Liver (tissue), 8 donors: ENCODE measurements at regions not wholly inside any gene's neighbourhood (a gene's known extent, or its start where the extent isn't known, plus 50 kb on each side); places are given as distances from the start of the nearest gene placed in this dataset.

Experiments used
- DNase-seq: peaks from one replicate; pipeline ENCODE4 v3.0.0-alpha.2; 2017; ENCODE audit warnings: low spot score
- H3K27ac ChIP-seq, 2 donors: one replicate each; pipeline ENCODE4 v1.7.0; 2013; ENCODE audit warnings: inconsistent platforms in 2 of 2, low read length in 2 of 2, control low read depth in 1 of 2, low read depth in 1 of 2, mild to moderate bottlenecking in 1 of 2
- H3K27me3 ChIP-seq, 4 donors: one replicate each; pipeline versions ENCODE4 v1.6.1 to v1.7.0; 2013; ENCODE audit warnings: low read length in 3 of 4, inconsistent platforms in 1 of 4, mild to moderate bottlenecking in 1 of 4, moderate library complexity in 1 of 4; ENCODE audit not compliant: control insufficient read depth in 4 of 4, insufficient read depth in 4 of 4
- H3K36me3 ChIP-seq, 4 donors: one replicate each; pipeline versions ENCODE4 v1.6.1 to v1.7.0; 2013; ENCODE audit warnings: low read length in 3 of 4, mild to moderate bottlenecking in 3 of 4, low read depth in 1 of 4, moderate library complexity in 1 of 4; ENCODE audit not compliant: control insufficient read depth in 4 of 4, insufficient read depth in 3 of 4
- H3K4me1 ChIP-seq, 4 donors: one replicate each; pipeline versions ENCODE4 v1.6.1 to v1.7.0; 2013; ENCODE audit warnings: low read length in 3 of 4, mild to moderate bottlenecking in 3 of 4, moderate library complexity in 1 of 4; ENCODE audit not compliant: control insufficient read depth in 4 of 4, insufficient read depth in 4 of 4
- H3K4me3 ChIP-seq, 3 donors: one replicate each; pipeline versions ENCODE4 v1.6.1 to v1.7.0; 2013; ENCODE audit warnings: low read length in 3 of 3, control low read depth in 1 of 3, low read depth in 1 of 3, mild to moderate bottlenecking in 1 of 3
- H3K9ac ChIP-seq, 2 donors: one replicate each; pipeline ENCODE4 v1.7.0; 2013; ENCODE audit warnings: low read length in 2 of 2, mild to moderate bottlenecking in 2 of 2, moderate library complexity in 2 of 2, control low read depth in 1 of 2, low read depth in 1 of 2
- H3K9me3 ChIP-seq, 4 donors: one replicate each; pipeline versions ENCODE4 v1.6.1 to v1.7.0; 2013; ENCODE audit warnings: low read length in 3 of 4; ENCODE audit not compliant: control insufficient read depth in 4 of 4
- EGR1 ChIP-seq, 2 donors: IDR thresholded peaks; 2 replicates each; pipeline ENCODE4 v1.6.1; 2016 to 2018; ENCODE audit warnings: antibody characterized with exemption in 2 of 2, low read depth in 2 of 2
- FOXA1 ChIP-seq: IDR thresholded peaks from 2 replicates; pipeline ENCODE4 v1.6.1; 2016; ENCODE audit warnings: antibody characterized with exemption
- FOXA2 ChIP-seq: IDR thresholded peaks from 2 replicates; pipeline ENCODE4 v1.6.1; 2016; ENCODE audit warnings: antibody characterized with exemption
- GABPA ChIP-seq, 2 donors: IDR thresholded peaks in 1 of 2; conservative IDR thresholded peaks in 1 of 2; 2 replicates each; pipeline ENCODE4 v1.6.1; 2016; ENCODE audit warnings: antibody characterized with exemption in 2 of 2, mild to moderate bottlenecking in 1 of 2, moderate library complexity in 1 of 2
- HNF4A ChIP-seq, 2 donors: conservative IDR thresholded peaks; 2 replicates each; pipeline ENCODE4 v1.6.1; 2016; ENCODE audit warnings: antibody characterized with exemption in 2 of 2, mild to moderate bottlenecking in 2 of 2
- HNF4G ChIP-seq: IDR thresholded peaks from 2 replicates; pipeline ENCODE4 v1.6.1; 2016; ENCODE audit warnings: antibody characterized with exemption
- MAX ChIP-seq: IDR thresholded peaks from 2 replicates; pipeline ENCODE4 v1.6.1; 2016; ENCODE audit warnings: antibody characterized with exemption
- NR2F2 ChIP-seq: IDR thresholded peaks from 2 replicates; pipeline ENCODE4 v1.6.1; 2016; ENCODE audit warnings: antibody characterized with exemption
- RAD21 ChIP-seq, 2 donors: IDR thresholded peaks; 2 replicates each; pipeline ENCODE4 v1.6.1; 2016; ENCODE audit warnings: antibody characterized with exemption in 2 of 2, mild to moderate bottlenecking in 2 of 2
- REST ChIP-seq: IDR thresholded peaks from 2 replicates; pipeline ENCODE4 v1.6.1; 2016; ENCODE audit warnings: antibody characterized with exemption, mild to moderate bottlenecking
- RXRA ChIP-seq, 2 donors: IDR thresholded peaks; 2 replicates each; pipeline ENCODE4 v1.6.1; 2017 to 2018; ENCODE audit warnings: antibody characterized with exemption in 2 of 2, mild to moderate bottlenecking in 1 of 2
- SP1 ChIP-seq: IDR thresholded peaks from 2 replicates; pipeline ENCODE4 v1.6.1; 2018; ENCODE audit warnings: antibody characterized with exemption, mild to moderate bottlenecking
- TAF1 ChIP-seq: conservative IDR thresholded peaks from 2 replicates; pipeline ENCODE4 v1.6.1; 2016; ENCODE audit warnings: antibody characterized with exemption, mild to moderate bottlenecking
- YY1 ChIP-seq: IDR thresholded peaks from 2 replicates; pipeline ENCODE4 v1.6.1; 2016; ENCODE audit warnings: antibody characterized with exemption, mild to moderate bottlenecking
- WGBS: extraction: QIAGEN DNeasy Blood & Tissue Kit; methylation state at CpG from one replicate; pipeline ENCODE4 v1.1.7; 2013; 5-methylcytosine and 5-hydroxymethylcytosine counted together
- TF ChIP-seq, protein P1 (sequence below): fragments of 150-350 bp; IDR thresholded peaks from 2 replicates; pipeline ENCODE4 v1.5.1; 2017; ENCODE audit warnings: improper control_type of control experiment, low read depth, low read length; ENCODE audit not compliant: missing input control
- TF ChIP-seq, protein P2 (sequence below): IDR thresholded peaks from 2 replicates; pipeline ENCODE4 v1.6.1; 2016; ENCODE audit warnings: antibody characterized with exemption
- donor health status: healthy.
- donor health status: healthy.
- donor health status: healthy.
- donor health status: healthy.
- donor health status: healthy.

GRCh38 chr1:184289825-184290550, 96.8 kb upstream of the C1orf21 start:
- DNase-seq = no peak
- TF ChIP-seq GABPA (IDR thresholded peaks at IDR 0.05 in 1 of 2, conservative IDR thresholded peaks at IDR 0.05 in 1 of 2) = no peak
- TF ChIP-seq REST = no peak
- TF ChIP-seq HNF4A (conservative IDR thresholded peaks at IDR 0.05) = no peak
- TF ChIP-seq YY1 = no peak
- TF ChIP-seq SP1 = no peak
- no peak for TF ChIP-seq HNF4G
- TF ChIP-seq, protein P1, sequence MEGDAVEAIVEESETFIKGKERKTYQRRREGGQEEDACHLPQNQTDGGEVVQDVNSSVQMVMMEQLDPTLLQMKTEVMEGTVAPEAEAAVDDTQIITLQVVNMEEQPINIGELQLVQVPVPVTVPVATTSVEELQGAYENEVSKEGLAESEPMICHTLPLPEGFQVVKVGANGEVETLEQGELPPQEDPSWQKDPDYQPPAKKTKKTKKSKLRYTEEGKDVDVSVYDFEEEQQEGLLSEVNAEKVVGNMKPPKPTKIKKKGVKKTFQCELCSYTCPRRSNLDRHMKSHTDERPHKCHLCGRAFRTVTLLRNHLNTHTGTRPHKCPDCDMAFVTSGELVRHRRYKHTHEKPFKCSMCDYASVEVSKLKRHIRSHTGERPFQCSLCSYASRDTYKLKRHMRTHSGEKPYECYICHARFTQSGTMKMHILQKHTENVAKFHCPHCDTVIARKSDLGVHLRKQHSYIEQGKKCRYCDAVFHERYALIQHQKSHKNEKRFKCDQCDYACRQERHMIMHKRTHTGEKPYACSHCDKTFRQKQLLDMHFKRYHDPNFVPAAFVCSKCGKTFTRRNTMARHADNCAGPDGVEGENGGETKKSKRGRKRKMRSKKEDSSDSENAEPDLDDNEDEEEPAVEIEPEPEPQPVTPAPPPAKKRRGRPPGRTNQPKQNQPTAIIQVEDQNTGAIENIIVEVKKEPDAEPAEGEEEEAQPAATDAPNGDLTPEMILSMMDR = no peak
- no peak for TF ChIP-seq MAX
- no peak for TF ChIP-seq FOXA2
- TF ChIP-seq NR2F2 = no peak
- 93% methylated on average over 5 of the region's 5 CpGs for WGBS

DNA sequence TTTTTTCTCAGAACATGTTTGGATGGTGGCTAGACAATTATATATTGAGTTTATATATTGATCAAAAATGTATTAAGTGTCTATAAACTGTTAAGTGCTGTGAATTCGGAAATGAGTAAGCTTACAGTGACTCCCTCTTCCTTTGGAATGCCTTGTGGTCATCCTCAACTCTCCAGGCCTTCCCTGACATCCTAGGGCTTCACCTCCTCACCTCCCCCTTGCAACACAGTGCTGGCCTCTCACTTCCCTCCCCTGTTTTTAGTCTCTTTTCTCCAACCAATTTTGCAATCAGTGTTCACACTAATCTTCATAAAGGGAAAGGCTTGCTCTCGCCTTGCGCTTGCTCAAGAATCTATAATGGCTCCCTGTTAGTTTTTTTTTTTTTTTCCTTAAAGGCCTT, 95.1 kb upstream of the C1orf21 start:
- TF ChIP-seq, protein P2, sequence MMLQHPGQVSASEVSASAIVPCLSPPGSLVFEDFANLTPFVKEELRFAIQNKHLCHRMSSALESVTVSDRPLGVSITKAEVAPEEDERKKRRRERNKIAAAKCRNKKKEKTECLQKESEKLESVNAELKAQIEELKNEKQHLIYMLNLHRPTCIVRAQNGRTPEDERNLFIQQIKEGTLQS = no peak
- TF ChIP-seq HNF4G = no peak
- TF ChIP-seq TAF1 = no peak
- no peak for TF ChIP-seq RXRA (IDR thresholded peaks at IDR 0.05)
- TF ChIP-seq HNF4A (conservative IDR thresholded peaks at IDR 0.05) = no peak
- no peak for TF ChIP-seq SP1
- no peak for TF ChIP-seq EGR1 (IDR thresholded peaks at IDR 0.05; ENCODE audit: low read depth in 2 of 2)
- TF ChIP-seq REST = no peak
- no peak for TF ChIP-seq FOXA1
- no peak for TF ChIP-seq MAX
- TF ChIP-seq YY1 = no peak
- TF ChIP-seq NR2F2 = no peak
- TF ChIP-seq FOXA2 = no peak
- TF ChIP-seq, protein P1 = no peak
- no peak for TF ChIP-seq RAD21 (IDR thresholded peaks at IDR 0.05)
- Histone ChIP-seq H3K27me3 (no peaks in the 10 kb centered on the region), H3K9ac (no peak overlapping the region), H3K4me1 (no peaks in the 10 kb centered on the region), H3K4me3 (no peak overlapping the region), H3K36me3 (no peaks in the 10 kb centered on the region), H3K27ac (no peak overlapping the region), H3K9me3 (peaks cover 0 to 3% (median 0%) of the 10 kb centered on the region in 4 donors)
- no peak for DNase-seq
- WGBS = 93% methylated on average over 3 of the region's 3 CpGs

More at GRCh38 chr1:184289825-184290550, 96.8 kb upstream of the C1orf21 start:
- Histone ChIP-seq H3K9ac (no peak overlapping the region), H3K27me3 (no peaks in the 10 kb centered on the region), H3K4me3 (no peak overlapping the region), H3K4me1 (no peaks in the 10 kb centered on the region), H3K9me3 (peaks cover 0 to 3% (median 0%) of the 10 kb centered on the region in 4 donors), H3K36me3 (no peaks in the 10 kb centered on the region), H3K27ac (no peak overlapping the region)
